PC-3 (cell line): ENCODE measurements at regions not wholly inside any gene's neighbourhood (a gene's known extent, or its start where the extent isn't known, plus 50 kb on each side); places are given as distances from the start of the nearest gene placed in this dataset.

Experiments
- ATAC-seq: fragments of 200-7000 bp; cut with Tn5 transposase; 2 replicates; pipeline ENCODE4 v1.9.1; 2020; ENCODE audit warnings: mild to moderate bottlenecking, moderate library complexity
- BruUV-seq: library from RNA; stranded (reverse); fragments of 400-500 nt; replicated peaks from 2 replicates; lab custom pipeline; 2021; lab: Mats Ljungman, UMichigan
- CTCF ChIA-PET: fragments of 300-600 bp; sonication (Branson Sonifier 250); formaldehyde crosslinking; loops from one replicate; lab custom pipeline; 2022; ENCODE audit warnings: antibody characterized with exemption; lab: Charles Lee
- POLR2A ChIA-PET: fragments of 300-600 bp; sonication (Branson Sonifier 250); formaldehyde crosslinking; loops from one replicate; lab custom pipeline; 2022; ENCODE audit warnings: antibody characterized with exemption; ENCODE audit not compliant: unreplicated experiment; lab: Charles Lee
- DNase-seq: peaks from one replicate; pipeline ENCODE4 v3.0.0-alpha.2; 2015
- H2AFZ ChIP-seq: fragments of 300-600 bp; sonication (generic); 2 replicates; pipeline ENCODE4 v1.6.0; 2016; ENCODE audit warnings: antibody characterized with exemption, low read length
- H3F3A ChIP-seq: fragments of 300-600 bp; sonication (generic); one replicate; pipeline ENCODE4 v1.6.0; 2017; ENCODE audit warnings: antibody characterized with exemption, low read length, control low read depth, mild to moderate bottlenecking; ENCODE audit not compliant: unreplicated experiment
- H3K27ac ChIP-seq: fragments of 300-600 bp; sonication (generic); 2 replicates; pipeline ENCODE4 v1.5.1; 2016; ENCODE audit warnings: mild to moderate bottlenecking, low read length
- H3K27me3 ChIP-seq: fragments of 300-600 bp; sonication (generic); 2 replicates; pipeline ENCODE4 v1.6.1; 2016; ENCODE audit warnings: low read length, mixed read lengths
- H3K36me3 ChIP-seq: fragments of 300-600 bp; sonication (generic); 2 replicates; pipeline ENCODE4 v1.6.1; 2016; ENCODE audit warnings: low read depth, mixed run types, low read length, mixed read lengths
- H3K4me1 ChIP-seq: fragments of 300-600 bp; sonication (generic); 2 replicates; pipeline ENCODE4 v1.5.1; 2016; ENCODE audit warnings: low read length; ENCODE audit not compliant: insufficient read depth
- H3K4me2 ChIP-seq: fragments of 300-600 bp; sonication (generic); 2 replicates; pipeline ENCODE4 v1.6.0; 2016; ENCODE audit warnings: low read length
- H3K4me3 ChIP-seq: fragments of 300-600 bp; sonication (generic); 2 replicates; pipeline ENCODE4 v1.5.1; 2016; ENCODE audit warnings: mild to moderate bottlenecking, low read length, mixed read lengths
- H3K79me2 ChIP-seq: fragments of 300-600 bp; sonication (generic); 2 replicates; pipeline ENCODE4 v1.6.1; 2017; ENCODE audit warnings: low read length, mixed read lengths
- H3K9ac ChIP-seq: fragments of 300-600 bp; sonication (generic); 2 replicates; pipeline ENCODE4 v1.6.0; 2016; ENCODE audit warnings: mild to moderate bottlenecking, low read length
- H3K9me2 ChIP-seq: fragments of 300-600 bp; sonication (generic); replicated peaks from 2 replicates; pipeline ENCODE4 v1.6.1; 2016; ENCODE audit warnings: mixed run types, low read length, mixed read lengths
- H3K9me3 ChIP-seq: fragments of 300-600 bp; sonication (generic); 2 replicates; pipeline ENCODE4 v1.6.1; 2016; ENCODE audit warnings: low read length, mixed read lengths
- H4K20me1 ChIP-seq: fragments of 300-600 bp; sonication (generic); 2 replicates; pipeline ENCODE4 v1.6.1; 2016; ENCODE audit warnings: low read length, mixed read lengths
- EZH2 ChIP-seq: fragments of 300-600 bp; sonication (generic); IDR thresholded peaks from one replicate; pipeline ENCODE4 v1.6.1; 2017; ENCODE audit warnings: antibody characterized with exemption, mild to moderate bottlenecking, low read length; ENCODE audit not compliant: unreplicated experiment
- EZH2phosphoT487 ChIP-seq: fragments of 300-600 bp; sonication (generic); IDR thresholded peaks from 2 replicates; pipeline ENCODE4 v1.6.1; 2018; ENCODE audit warnings: mild to moderate bottlenecking, antibody characterized with exemption, low read length, borderline replicate concordance
- intact Hi-C: fragments of 100-400 bp; cut with micrococcal nuclease; formaldehyde crosslinking; loops from 2 replicates; pipeline ENCODE4 v1.9.0; 2023
- TF ChIP-seq, protein P1 (sequence below): fragments of 300-600 bp; sonication (generic); conservative IDR thresholded peaks from 2 replicates; pipeline ENCODE4 v1.5.1; 2017; ENCODE audit warnings: antibody characterized with exemption, low read depth, mild to moderate bottlenecking, low read length

DNA sequence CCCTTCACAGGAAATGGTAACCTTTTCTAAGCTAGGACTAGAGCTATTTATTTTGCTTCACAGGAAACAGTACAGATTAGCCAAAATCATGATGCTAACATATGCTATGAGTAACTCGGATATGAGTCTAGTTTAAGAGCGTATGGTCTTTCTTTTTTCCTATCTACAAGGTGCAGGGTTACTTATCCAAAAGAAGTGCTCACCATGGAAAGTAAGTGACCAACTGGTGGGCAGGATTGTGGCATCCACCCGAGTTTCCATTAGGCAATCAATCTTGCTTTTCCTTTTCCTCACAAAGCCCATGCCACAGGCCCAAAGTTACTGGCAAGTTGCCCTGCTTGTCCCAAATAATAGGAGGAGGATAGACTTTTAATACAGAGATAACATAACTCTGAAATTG lies 765.1 kb upstream of the POM121L12 start:
- H3K4me3 ChIP-seq: no peak overlapping the region
- peak overlapping the region; percentile 55; the same call in 1 of the 2 replicates for H3K27ac ChIP-seq
- no peaks in the 10 kb centered on the region for H4K20me1 ChIP-seq
- intact Hi-C loops: no loop called here
- H3K79me2 ChIP-seq: no peaks in the 10 kb centered on the region
- CTCF ChIA-PET: no interaction called here
- no peak overlapping the region for H3K9ac ChIP-seq
- H3K9me3 ChIP-seq: no peaks in the 10 kb centered on the region
- POLR2A ChIA-PET: no interaction called here
- H3F3A ChIP-seq: no peaks in the 10 kb centered on the region
- TF ChIP-seq EZH2phosphoT487 (no peak), EZH2 (no peak)
- TF ChIP-seq, protein P1, sequence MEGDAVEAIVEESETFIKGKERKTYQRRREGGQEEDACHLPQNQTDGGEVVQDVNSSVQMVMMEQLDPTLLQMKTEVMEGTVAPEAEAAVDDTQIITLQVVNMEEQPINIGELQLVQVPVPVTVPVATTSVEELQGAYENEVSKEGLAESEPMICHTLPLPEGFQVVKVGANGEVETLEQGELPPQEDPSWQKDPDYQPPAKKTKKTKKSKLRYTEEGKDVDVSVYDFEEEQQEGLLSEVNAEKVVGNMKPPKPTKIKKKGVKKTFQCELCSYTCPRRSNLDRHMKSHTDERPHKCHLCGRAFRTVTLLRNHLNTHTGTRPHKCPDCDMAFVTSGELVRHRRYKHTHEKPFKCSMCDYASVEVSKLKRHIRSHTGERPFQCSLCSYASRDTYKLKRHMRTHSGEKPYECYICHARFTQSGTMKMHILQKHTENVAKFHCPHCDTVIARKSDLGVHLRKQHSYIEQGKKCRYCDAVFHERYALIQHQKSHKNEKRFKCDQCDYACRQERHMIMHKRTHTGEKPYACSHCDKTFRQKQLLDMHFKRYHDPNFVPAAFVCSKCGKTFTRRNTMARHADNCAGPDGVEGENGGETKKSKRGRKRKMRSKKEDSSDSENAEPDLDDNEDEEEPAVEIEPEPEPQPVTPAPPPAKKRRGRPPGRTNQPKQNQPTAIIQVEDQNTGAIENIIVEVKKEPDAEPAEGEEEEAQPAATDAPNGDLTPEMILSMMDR: no peak
- H3K4me2 ChIP-seq: no peak overlapping the region; the same call in 1 of the 2 replicates
- no peaks in the 10 kb centered on the region for H3K36me3 ChIP-seq
- no peaks in the 10 kb centered on the region for H3K27me3 ChIP-seq
- no peak overlapping the region for H2AFZ ChIP-seq
- H3K4me1 ChIP-seq: peaks cover 10% of the 10 kb centered on the region
- BruUV-seq: no TSS peak
- ATAC-seq: peak; percentile 83
- H3K9me2 ChIP-seq: no peaks in the 10 kb centered on the region
- peak; percentile 23 for DNase-seq

GRCh38 chr7:52269669-52270068 lies 765.8 kb upstream of the POM121L12 start:
- Histone ChIP-seq H3K4me2 (no peak overlapping the region), H4K20me1 (no peaks in the 10 kb centered on the region), H3K9me3 (no peaks in the 10 kb centered on the region), H3K27ac (peak overlapping the region; percentile 55), H2AFZ (no peak overlapping the region), H3K9ac (no peak overlapping the region), H3K9me2 (no peaks in the 10 kb centered on the region), H3K27me3 (no peaks in the 10 kb centered on the region), H3K4me3 (no peak overlapping the region), H3F3A (no peaks in the 10 kb centered on the region), H3K36me3 (no peaks in the 10 kb centered on the region), H3K79me2 (no peaks in the 10 kb centered on the region), H3K4me1 (peaks cover 10% of the 10 kb centered on the region)
- POLR2A ChIA-PET: no interaction called here
- TF ChIP-seq EZH2phosphoT487 (no peak), EZH2 (no peak)
- TF ChIP-seq, protein P1: no peak
- intact Hi-C loops: no loop called here
- DNase-seq (peak; percentile 43), ATAC-seq (peak; percentile 68)
- CTCF ChIA-PET: no interaction called here
- BruUV-seq: no TSS peak

DNA sequence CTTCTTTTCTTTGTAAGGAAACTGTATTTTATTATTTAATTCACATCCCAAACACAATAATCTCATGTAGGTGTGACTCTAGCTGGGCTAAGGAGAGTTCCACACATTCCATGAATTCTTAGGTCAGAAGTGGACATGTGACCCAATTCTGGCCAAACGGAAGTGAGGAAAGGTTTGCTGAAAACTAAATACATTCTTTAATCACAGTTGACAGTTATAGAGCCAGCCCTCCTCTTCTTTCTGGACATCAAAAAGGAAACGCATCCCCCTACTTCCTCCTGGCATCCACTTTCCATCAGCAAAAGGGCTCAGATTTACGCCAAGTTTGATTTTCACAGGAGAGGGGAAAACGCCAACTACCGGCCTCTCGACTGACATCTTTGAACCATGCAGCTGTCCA lies 774.4 kb upstream of the POM121L12 start:
- CTCF ChIA-PET: no interaction called here
- Histone ChIP-seq H3F3A (no peaks in the 10 kb centered on the region), H2AFZ (no peak overlapping the region), H3K4me2 (no peak overlapping the region), H3K4me1 (no peaks in the 10 kb centered on the region), H3K79me2 (no peaks in the 10 kb centered on the region), H3K9me3 (0 out of 2 replicates have a peak, but pooled peaks cover 6% of the 10 kb centered on the region), H3K4me3 (no peak overlapping the region), H3K27me3 (no peaks in the 10 kb centered on the region), H4K20me1 (no peaks in the 10 kb centered on the region), H3K9me2 (no peaks in the 10 kb centered on the region), H3K9ac (no peak overlapping the region), H3K36me3 (no peaks in the 10 kb centered on the region), H3K27ac (no peak overlapping the region)
- intact Hi-C loops: no loop called here
- DNase-seq: no peak
- POLR2A ChIA-PET: no interaction called here
- TF ChIP-seq EZH2 (no peak), EZH2phosphoT487 (no peak)
- TF ChIP-seq, protein P1: no peak
- no TSS peak for BruUV-seq
- no peak for ATAC-seq
